ENCODE measurements at regions not wholly inside any gene's neighbourhood (a gene's known extent, or its start where the extent isn't known, plus 50 kb on each side); places are given as distances from the start of the nearest gene placed in this dataset.

- no peak for TF ChIP-seq CTCF (IDR thresholded peaks at IDR 0.05; ENCODE audit: low read depth, low read length, poor library complexity, severe bottlenecking)
- TF ChIP-seq EZH2phosphoT487 (IDR thresholded peaks at IDR 0.05; ENCODE audit: borderline replicate concordance, low read length) = no peak
Measured at GRCh38 chr15:70348581-70349344, 251.0 kb upstream of the TLE3 start.
